Stimulated activated naive CD8-positive, alpha-beta T cell treated with anti-CD3 and anti-CD28 coated beads, Interleukin-15, amount 100 ng/mL, for 72 hours (primary cell): ENCODE measurements at regions not wholly inside any gene's neighbourhood (a gene's known extent, or its start where the extent isn't known, plus 50 kb on each side); places are given as distances from the start of the nearest gene placed in this dataset.

Source experiments
- ATAC-seq: fragments of 150-1000 bp; cut with Tn5 transposase; 2 replicates; pipeline ENCODE4 v1.10.0; 2021; ENCODE audit warnings: mild to moderate bottlenecking, moderate library complexity
- DNase-seq, 2 donors: peaks; one replicate each; pipeline ENCODE4 v3.0.0; 2021 to 2022
- H3K27ac Mint-ChIP-seq, 2 donors: one replicate each; pipeline ENCODE4 v1.8.0; 2022; ENCODE audit warnings: mild to moderate bottlenecking in 2 of 2, mixed read lengths in 2 of 2, moderate library complexity in 2 of 2
- H3K27me3 Mint-ChIP-seq: one replicate; pipeline ENCODE4 v1.8.0; 2022; ENCODE audit warnings: mixed read lengths
- H3K4me1 Mint-ChIP-seq: one replicate; pipeline ENCODE4 v1.8.0; 2022; ENCODE audit warnings: mild to moderate bottlenecking, mixed read lengths
- H3K4me3 Mint-ChIP-seq, 2 donors: one replicate each; pipeline ENCODE4 v1.8.0; 2022; ENCODE audit warnings: mild to moderate bottlenecking in 2 of 2, mixed read lengths in 2 of 2, moderate library complexity in 1 of 2
- H3K9me3 Mint-ChIP-seq, 2 donors: one replicate each; pipeline ENCODE4 v1.8.0; 2022; ENCODE audit warnings: mixed read lengths in 2 of 2

DNA sequence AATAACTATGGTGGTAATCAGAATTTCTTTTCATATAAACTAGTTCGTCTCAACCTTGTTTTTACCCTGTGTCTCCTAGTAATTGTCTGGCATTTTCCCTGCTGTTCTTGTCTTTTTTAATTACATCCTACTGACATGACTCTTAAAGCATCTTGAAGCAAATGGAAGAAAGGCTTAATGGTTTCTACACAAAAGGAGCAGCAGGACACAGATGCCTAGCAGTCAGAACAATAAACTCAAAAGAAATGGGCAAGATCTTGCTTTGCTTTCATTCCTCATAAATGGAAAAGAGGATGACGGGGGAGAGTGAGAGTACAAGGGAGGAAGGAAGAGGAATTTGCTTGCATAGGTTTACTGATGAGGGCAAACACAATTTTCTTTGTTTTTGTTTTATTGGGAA lies 293.2 kb upstream of the EMCN start:
- Mint-ChIP-seq H3K9me3 (no peaks in the 10 kb centered on the region), H3K27me3 (no peaks in the 10 kb centered on the region), H3K4me3 (no peak overlapping the region), H3K4me1 (no peaks in the 10 kb centered on the region), H3K27ac (no peak overlapping the region)
- ATAC-seq: no peak
- no peak for DNase-seq

DNA sequence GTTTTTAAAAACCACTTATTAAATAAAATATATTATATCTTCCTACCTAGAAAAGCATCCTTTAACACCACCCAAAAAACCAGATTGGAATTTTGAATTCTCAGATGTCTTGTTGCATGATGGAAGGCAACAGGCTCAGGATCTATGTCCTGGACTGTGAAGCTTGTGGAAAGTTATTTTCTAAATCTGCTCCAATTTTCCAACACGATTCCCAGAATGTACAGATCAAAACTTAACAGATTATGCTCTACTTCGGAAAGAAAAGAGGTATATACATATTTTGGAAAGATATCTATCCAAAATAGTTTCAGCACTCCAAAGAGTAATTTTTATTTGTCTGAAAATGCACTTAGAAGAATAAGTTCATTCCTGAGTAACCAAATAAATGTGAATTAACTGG lies 291.7 kb upstream of the EMCN start:
- DNase-seq (no peak), ATAC-seq (no peak)
- H3K4me1 Mint-ChIP-seq: no peaks in the 10 kb centered on the region
- H3K4me3 Mint-ChIP-seq: no peak overlapping the region
- H3K9me3 Mint-ChIP-seq: no peaks in the 10 kb centered on the region
- no peaks in the 10 kb centered on the region for H3K27me3 Mint-ChIP-seq
- no peak overlapping the region for H3K27ac Mint-ChIP-seq

DNA sequence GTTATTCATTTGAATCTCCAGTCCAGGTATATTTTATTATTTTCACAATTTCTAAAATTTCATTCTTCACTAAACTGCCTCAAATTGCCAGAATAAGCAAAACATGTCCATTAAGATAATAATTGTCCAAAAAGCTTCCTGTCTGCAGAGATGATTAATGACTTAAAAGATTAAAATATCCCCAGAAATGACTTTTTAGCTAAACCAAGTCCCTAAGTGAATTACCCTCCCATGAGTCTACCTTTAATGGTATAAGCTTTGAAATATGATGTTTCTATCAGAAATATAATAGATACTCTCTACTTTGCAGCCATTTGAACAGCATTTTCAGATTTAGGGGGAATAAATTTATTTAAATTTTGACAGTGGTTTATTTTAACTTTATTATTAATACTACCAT lies 289.2 kb upstream of the EMCN start:
- DNase-seq (no peak), ATAC-seq (no peak)
- Mint-ChIP-seq H3K27ac (no peak overlapping the region), H3K27me3 (no peaks in the 10 kb centered on the region), H3K9me3 (no peaks in the 10 kb centered on the region), H3K4me3 (no peak overlapping the region), H3K4me1 (no peaks in the 10 kb centered on the region)

DNA sequence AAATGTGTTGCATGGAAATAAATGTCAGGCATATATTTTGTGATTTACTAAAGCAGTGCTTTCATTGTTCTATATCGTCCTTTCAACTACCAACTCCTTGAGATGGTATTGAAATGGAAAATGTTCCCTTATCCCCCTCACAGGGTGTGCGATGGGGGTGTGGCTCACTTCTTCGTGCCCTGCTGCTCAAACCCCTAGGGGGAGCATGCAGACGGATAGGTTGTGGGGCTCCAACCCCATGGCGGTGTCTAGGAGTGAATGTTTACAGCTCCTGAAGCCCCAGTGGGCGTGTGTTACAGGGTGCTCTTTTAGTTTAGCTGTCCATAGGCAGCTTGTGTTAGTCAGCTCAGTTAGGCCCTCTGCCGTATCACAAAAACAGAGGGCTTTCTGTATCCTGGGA lies 287.7 kb upstream of the EMCN start:
- DNase-seq (no peak), ATAC-seq (no peak)
- Mint-ChIP-seq H3K4me3 (no peak overlapping the region), H3K27me3 (no peaks in the 10 kb centered on the region), H3K9me3 (no peaks in the 10 kb centered on the region), H3K4me1 (no peaks in the 10 kb centered on the region), H3K27ac (no peak overlapping the region)

DNA sequence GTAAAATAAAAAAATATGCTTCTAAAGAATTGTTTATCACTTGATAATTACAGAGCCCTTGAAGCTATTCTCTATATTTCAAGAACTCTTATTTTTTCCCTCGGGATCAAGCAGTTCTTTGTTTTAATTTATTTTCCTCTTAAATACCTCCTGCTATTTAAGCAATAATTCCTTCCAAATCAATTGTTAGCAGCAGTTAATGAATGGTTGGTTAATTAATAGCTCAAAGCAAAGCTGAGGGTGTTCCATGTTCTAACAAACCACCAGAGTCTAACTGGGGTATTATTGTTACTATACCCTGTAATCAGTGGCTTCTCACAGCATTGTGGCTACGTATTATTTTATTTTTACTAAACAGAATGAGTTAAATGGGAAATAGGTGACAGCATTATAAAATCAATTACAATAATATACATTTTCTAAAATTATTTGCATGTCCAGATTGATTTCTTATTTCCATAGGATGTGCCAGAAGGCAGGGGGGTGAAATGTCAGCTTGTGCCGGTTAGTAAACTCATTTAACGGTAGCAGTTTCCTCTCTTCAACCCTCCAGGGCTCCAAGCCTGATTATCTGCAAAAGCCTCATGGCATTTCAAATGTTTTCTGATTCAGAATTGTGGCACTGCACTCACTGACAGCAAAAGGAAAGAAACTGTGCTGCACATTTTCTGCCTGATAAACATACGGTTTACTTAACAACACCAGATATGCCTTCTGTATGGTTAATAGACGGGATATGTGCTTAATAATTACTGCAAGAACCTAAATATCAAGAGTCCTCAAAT lies 286.9 kb upstream of the EMCN start:
- Mint-ChIP-seq H3K4me1 (no peaks in the 10 kb centered on the region), H3K27me3 (no peaks in the 10 kb centered on the region), H3K9me3 (peaks cover 0 to 4% of the 10 kb centered on the region in 2 donors), H3K4me3 (no peak overlapping the region), H3K27ac (no peak overlapping the region)
- ATAC-seq: no peak
- DNase-seq: no peak

DNA sequence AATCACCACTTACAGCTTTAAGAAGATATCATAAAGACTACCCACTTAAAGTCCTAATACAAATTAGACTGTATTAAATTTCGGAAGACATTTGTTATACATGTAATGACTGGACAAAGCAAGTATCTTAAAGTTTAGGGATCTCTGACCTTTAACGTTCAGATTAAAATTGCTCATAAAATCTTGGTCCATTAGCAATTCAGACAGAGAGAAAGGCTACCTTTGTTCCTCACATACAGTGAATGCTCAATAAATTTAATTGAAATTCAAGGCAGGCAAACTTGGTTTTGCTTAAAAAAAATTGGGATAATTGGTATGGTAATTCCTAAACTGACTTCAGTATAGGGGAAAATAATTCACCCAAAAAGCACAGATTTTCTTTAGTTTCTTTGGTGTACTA lies 285.9 kb upstream of the EMCN start:
- no peak overlapping the region for H3K27ac Mint-ChIP-seq
- no peak overlapping the region for H3K4me3 Mint-ChIP-seq
- H3K9me3 Mint-ChIP-seq: peaks cover 0 to 4% of the 10 kb centered on the region in 2 donors
- no peaks in the 10 kb centered on the region for H3K27me3 Mint-ChIP-seq
- DNase-seq (no peak), ATAC-seq (no peak)
- no peaks in the 10 kb centered on the region for H3K4me1 Mint-ChIP-seq

DNA sequence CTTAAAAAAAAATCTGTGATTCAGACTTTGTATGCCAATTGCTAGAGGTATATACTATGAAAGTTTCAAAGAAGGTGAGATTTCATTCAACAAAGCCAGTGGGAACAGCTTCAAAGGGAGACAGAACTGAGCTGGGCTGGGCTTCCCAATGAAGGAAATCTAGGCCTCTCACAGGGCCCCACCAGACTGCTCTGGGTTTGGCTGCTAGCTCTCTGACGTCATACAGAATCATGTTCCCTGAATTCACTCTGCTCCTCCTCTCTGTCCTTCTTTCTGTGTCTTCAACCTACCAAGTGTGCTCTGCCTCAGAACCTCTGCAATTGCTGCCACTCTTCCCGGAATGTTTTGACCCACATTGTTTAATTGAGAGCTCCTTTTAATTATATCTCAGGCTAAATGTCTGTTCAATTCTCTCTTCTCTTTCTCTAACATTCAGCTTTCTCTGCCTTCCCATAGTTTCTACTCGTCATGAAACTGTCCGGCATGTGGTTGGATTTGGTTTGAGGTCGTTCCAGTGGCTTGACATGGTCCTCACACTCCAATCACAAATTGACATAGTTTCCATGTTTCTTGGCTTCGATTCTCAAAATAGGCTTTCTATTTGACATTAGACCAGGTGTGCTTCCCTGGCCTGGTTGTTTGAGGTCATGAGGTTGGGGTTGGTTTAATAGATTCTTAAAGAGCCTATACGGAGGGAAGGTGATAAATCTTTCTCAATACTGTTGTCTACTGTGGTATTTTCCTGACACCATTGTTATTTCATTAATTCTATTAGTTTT lies 282.1 kb upstream of the EMCN start:
- Mint-ChIP-seq H3K9me3 (peaks cover 0 to 4% of the 10 kb centered on the region in 2 donors), H3K4me1 (no peaks in the 10 kb centered on the region), H3K27ac (peak overlapping the region in 1 of 2 donors; percentile 85), H3K27me3 (no peaks in the 10 kb centered on the region), H3K4me3 (no peak overlapping the region)
- DNase-seq: no peak
- ATAC-seq: no peak

DNA sequence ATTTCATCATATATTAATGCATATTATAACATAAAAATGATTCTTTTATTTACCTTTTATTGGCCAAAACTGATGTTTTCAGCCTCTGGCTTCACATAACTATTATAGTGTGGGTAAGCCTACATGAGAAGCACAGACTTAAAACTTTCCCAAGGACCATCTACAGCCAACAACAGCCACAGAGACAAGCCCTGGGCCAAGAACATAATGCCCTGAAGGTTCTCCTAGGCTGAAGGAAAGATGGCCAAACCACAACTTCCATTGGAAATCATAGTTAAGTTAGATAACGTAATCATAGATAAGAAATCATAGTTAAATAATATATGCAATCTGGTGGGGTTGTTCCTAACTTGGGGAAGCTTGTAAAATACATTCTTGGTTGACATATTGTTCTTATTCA lies 280.0 kb upstream of the EMCN start:
- Mint-ChIP-seq H3K9me3 (peaks cover 0 to 4% of the 10 kb centered on the region in 2 donors), H3K27me3 (no peaks in the 10 kb centered on the region), H3K4me1 (no peaks in the 10 kb centered on the region), H3K27ac (no peak overlapping the region), H3K4me3 (no peak overlapping the region)
- no peak for ATAC-seq
- no peak for DNase-seq

DNA sequence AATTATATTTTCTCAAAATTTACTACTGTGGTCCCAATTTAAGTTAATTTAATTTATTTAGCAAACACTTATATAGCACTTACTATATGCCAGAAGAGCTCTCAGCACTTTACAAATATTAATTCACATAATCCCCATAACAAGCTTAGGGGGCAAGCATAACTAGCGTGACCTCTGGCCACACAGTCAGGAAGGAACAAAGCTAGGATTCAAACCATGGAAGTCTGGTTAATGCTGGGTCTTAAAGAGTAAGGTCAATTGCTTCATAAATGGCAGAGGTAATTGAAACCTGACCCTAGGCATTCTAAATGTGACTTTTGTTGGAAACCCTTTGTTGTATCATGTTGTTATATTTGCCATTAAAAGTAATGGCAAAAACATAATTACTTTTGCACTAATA lies 279.5 kb upstream of the EMCN start:
- H3K4me1 Mint-ChIP-seq: no peaks in the 10 kb centered on the region
- H3K4me3 Mint-ChIP-seq: no peak overlapping the region
- H3K27me3 Mint-ChIP-seq: no peaks in the 10 kb centered on the region
- ATAC-seq (no peak), DNase-seq (no peak)
- peaks cover 0 to 4% of the 10 kb centered on the region in 2 donors for H3K9me3 Mint-ChIP-seq
- no peak overlapping the region for H3K27ac Mint-ChIP-seq

DNA sequence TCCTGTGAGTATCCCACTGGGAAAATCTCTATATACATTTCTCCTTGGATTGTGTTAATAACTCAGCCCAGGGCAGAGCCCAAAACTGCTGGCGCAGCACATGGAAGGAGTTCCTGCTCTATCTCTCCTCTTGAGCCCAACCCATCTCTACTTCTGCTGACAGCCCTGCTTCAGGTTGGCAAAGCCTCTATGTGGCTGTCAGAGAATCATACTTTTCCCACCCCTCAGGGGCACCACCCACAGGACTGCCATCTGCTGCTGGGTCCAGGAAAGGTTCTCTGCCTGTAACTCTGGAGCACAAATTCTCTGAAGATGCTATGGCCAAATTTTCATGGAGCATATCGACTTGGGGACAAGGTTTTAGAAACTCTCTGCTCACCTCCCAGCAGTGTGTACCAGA lies 278.5 kb upstream of the EMCN start:
- Mint-ChIP-seq H3K9me3 (peaks cover 0 to 4% of the 10 kb centered on the region in 2 donors), H3K4me3 (no peak overlapping the region)

DNA sequence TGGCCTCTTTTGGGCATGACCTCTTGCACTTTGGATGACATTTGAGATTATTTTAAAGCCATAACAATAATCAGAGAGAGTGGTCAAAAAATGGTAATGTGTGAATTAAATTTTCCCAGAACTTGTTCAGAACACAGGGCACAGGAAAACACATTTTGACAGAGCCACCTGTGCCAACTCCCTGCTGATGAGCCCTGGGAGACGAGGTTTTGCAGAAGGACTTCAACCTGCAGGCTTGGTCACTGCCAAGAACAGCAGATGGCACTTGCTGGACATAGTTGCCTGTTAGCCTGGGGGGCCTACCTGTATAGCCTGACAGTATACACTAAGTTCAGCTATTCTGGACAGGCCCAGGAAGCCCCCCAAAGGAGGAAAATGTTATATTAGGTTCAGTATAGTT lies 277.8 kb upstream of the EMCN start:
- Mint-ChIP-seq H3K4me3 (no peak overlapping the region), H3K27ac (no peak overlapping the region), H3K4me1 (no peaks in the 10 kb centered on the region), H3K9me3 (peaks cover 0 to 4% of the 10 kb centered on the region in 2 donors), H3K27me3 (no peaks in the 10 kb centered on the region)
- ATAC-seq (no peak), DNase-seq (no peak)

More for the DNA sequence above, 278.5 kb upstream of the EMCN start:
- no peak for ATAC-seq
- no peaks in the 10 kb centered on the region for H3K4me1 Mint-ChIP-seq
- DNase-seq: no peak
- H3K27ac Mint-ChIP-seq: no peak overlapping the region
- no peaks in the 10 kb centered on the region for H3K27me3 Mint-ChIP-seq

DNA sequence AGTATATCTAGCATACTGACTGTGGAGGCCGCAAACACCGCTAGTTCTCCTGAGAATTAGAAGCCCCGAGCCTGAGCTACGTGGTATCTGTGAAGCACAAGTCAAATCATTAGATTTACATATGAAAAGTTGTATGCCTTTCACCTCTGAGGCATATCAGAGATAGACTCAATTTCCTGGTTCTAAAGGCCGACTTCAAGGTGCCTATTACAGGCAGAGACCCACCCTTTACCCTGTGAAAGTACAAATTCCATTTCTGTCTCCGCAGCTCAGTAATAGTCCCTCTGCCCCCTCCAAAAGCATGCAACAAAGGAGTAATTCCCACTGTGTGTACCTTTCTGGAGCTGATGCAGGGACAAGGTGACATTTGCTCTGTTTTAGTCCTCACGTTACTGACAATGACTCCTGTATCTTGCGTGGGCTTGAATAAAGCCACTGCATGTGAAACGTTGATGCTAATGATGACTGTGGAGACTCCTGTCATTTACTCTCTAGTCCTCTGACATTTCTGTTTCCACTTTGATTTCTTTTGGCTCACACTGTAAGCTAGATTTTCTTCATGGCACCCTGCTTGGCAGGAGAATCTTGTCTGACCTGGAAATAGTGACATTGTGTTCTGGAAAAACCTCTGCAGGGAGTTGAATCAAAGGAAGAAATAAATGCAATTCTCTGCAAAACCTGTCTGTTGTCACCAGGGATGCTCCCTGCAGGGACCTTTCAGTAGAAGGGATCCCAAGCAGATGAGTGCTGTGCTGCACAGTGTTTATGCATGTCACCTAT lies 273.2 kb upstream of the EMCN start:
- H3K4me3 Mint-ChIP-seq: no peak overlapping the region
- no peak for DNase-seq
- no peaks in the 10 kb centered on the region for H3K4me1 Mint-ChIP-seq
- ATAC-seq: no peak
- H3K27ac Mint-ChIP-seq: no peak overlapping the region
- H3K27me3 Mint-ChIP-seq: no peaks in the 10 kb centered on the region
- no peaks in the 10 kb centered on the region for H3K9me3 Mint-ChIP-seq

DNA sequence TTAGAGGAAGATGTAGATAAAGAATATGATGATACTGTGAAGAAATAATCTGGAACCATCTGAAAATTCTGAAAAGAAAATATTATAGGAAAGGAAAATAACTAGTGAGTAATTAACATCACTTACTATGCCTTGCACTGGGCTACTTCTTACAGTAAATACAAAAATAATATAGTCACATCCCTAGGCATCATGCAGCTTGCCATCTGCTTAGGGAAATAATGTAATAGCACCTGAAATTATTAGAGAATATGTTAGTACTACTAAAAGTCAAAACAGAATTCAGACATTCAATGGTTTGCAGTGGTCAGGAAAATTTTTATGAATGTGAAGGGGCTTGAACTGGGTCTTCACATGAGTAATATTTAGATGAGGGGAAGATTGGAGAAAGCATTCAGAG lies 272.2 kb upstream of the EMCN start:
- no peak overlapping the region for H3K4me3 Mint-ChIP-seq
- ATAC-seq: no peak
- H3K4me1 Mint-ChIP-seq: no peaks in the 10 kb centered on the region
- H3K27me3 Mint-ChIP-seq: no peaks in the 10 kb centered on the region
- H3K9me3 Mint-ChIP-seq: no peaks in the 10 kb centered on the region
- no peak for DNase-seq
- no peak overlapping the region for H3K27ac Mint-ChIP-seq

DNA sequence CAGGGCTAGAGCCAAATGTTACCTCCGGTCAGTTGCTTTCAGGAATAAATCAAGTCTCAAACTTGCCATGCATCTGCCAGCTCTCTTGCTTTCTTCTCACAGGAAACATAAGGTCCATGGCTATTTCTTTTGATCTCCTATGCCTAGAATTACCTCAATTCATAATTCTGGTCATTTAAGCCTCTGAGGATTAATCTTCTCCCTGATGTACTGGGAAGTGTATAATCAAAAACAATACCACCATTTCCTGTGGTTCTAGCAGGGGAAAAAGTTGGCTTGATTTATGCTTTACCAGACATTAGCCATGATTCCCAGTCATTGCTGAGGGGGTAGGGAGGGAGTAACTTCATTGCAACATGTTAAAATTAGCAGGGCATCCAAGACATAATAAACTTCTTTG lies 268.7 kb upstream of the EMCN start:
- DNase-seq: no peak
- no peak for ATAC-seq
- Mint-ChIP-seq H3K27ac (no peak overlapping the region), H3K4me3 (no peak overlapping the region), H3K4me1 (no peaks in the 10 kb centered on the region), H3K27me3 (no peaks in the 10 kb centered on the region), H3K9me3 (no peaks in the 10 kb centered on the region)

DNA sequence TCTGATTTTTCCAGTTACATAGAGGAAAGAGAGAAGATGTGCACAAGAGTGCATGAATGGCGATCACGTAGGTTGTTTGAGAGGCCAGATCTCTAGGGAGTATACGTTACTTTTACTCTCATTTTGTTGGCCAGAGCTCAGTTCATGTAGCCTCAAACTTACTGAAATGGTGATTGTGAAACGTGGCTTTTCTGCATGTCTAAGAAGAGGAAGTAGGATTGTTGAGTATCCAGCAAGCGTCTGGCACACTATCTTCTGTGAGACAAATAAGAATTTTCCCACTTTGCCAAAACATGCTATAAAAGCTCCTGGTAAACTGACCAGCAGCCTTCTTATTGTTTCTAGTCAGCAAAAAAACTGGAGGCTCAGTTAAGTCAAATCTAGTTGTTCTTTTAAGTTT lies 264.5 kb upstream of the EMCN start:
- DNase-seq: no peak
- no peaks in the 10 kb centered on the region for H3K9me3 Mint-ChIP-seq
- no peaks in the 10 kb centered on the region for H3K27me3 Mint-ChIP-seq
- no peak overlapping the region for H3K27ac Mint-ChIP-seq
- H3K4me1 Mint-ChIP-seq: no peaks in the 10 kb centered on the region
- ATAC-seq: no peak
- H3K4me3 Mint-ChIP-seq: no peak overlapping the region

DNA sequence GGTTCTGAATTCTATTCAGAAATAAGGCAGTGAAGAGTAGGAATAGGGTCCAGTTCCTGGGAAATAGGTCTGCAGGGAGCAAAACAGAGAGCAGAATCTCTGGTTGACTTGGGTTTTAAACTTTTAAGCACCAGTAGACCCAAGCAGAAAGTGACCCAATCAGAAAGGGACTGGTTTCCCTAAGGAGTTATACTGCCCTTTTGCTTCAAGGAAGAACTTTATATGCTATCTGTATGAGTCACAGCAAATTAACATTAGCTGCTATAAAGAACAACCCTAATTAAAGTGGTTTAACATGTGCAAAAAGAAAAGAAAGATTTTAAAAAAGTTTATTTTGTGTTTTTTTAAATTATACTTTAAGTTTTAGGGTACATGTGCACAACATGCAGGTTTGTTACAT lies 263.6 kb upstream of the EMCN start:
- H3K9me3 Mint-ChIP-seq: no peaks in the 10 kb centered on the region
- no peak overlapping the region for H3K4me3 Mint-ChIP-seq
- H3K27me3 Mint-ChIP-seq: no peaks in the 10 kb centered on the region
- no peak for DNase-seq
- ATAC-seq: no peak
- H3K4me1 Mint-ChIP-seq: no peaks in the 10 kb centered on the region
- H3K27ac Mint-ChIP-seq: no peak overlapping the region
